OCI-LY7 (cell line): ENCODE measurements at regions not wholly inside any gene's neighbourhood (a gene's known extent, or its start where the extent isn't known, plus 50 kb on each side); places are given as distances from the start of the nearest gene placed in this dataset.

Experiments
- CTCF ChIP-seq: fragments of 200-600 bp; sonication (generic); conservative IDR thresholded peaks from 2 replicates; pipeline ENCODE4 v1.5.1; 2014; ENCODE audit warnings: mild to moderate bottlenecking, antibody characterized with exemption, low read length, moderate library complexity, mixed read lengths
- EZH2phosphoT487 ChIP-seq: fragments of 200-600 bp; sonication (generic); IDR thresholded peaks from 2 replicates; pipeline ENCODE4 v1.6.1; 2018; ENCODE audit warnings: low read depth, borderline replicate concordance, mild to moderate bottlenecking, mixed run types, antibody characterized with exemption, low read length, moderate library complexity, mixed read lengths

- TF ChIP-seq CTCF (no peak), EZH2phosphoT487 (no peak)
These were observed 1366.0 kb downstream of the UQCRFS1 start for GRCh38 chr19:27846944-27847343.
